GM23338 (cell line): ENCODE measurements at regions not wholly inside any gene's neighbourhood (a gene's known extent, or its start where the extent isn't known, plus 50 kb on each side); places are given as distances from the start of the nearest gene placed in this dataset.

Experiments used
- ATAC-seq: fragments of 200-7000 bp; cut with Tn5 transposase; 3 replicates; pipeline ENCODE4 v1.9.1; 2020
- DNase-seq: peaks from one replicate; pipeline ENCODE4 v3.0.0-alpha.2; 2015; ENCODE audit warnings: low spot score
- H2AFZ ChIP-seq: fragments of 200-600 bp; sonication (generic); 2 replicates; pipeline ENCODE4 v1.8.0; 2016; ENCODE audit warnings: antibody characterized with exemption, mild to moderate bottlenecking, moderate library complexity
- H3F3A ChIP-seq: fragments of 200-600 bp; sonication (generic); replicated peaks from 2 replicates; pipeline ENCODE4 v1.8.0; 2017; ENCODE audit warnings: antibody characterized with exemption, mixed run types, low read depth
- H3K27ac ChIP-seq: fragments of 200-600 bp; sonication (generic); 2 replicates; pipeline ENCODE4 v1.6.1; 2016; ENCODE audit warnings: low read depth
- H3K27me3 ChIP-seq: fragments of 200-600 bp; sonication (generic); 2 replicates; pipeline ENCODE4 v1.8.0; 2016; ENCODE audit warnings: mild to moderate bottlenecking, mixed run types, moderate library complexity; ENCODE audit not compliant: insufficient read depth
- H3K36me3 ChIP-seq: fragments of 200-600 bp; sonication (generic); 2 replicates; pipeline ENCODE4 v1.8.0; 2016; ENCODE audit warnings: mild to moderate bottlenecking; ENCODE audit not compliant: insufficient read depth
- H3K4me1 ChIP-seq: fragments of 200-600 bp; sonication (generic); 2 replicates; pipeline ENCODE4 v1.8.0; 2016; ENCODE audit warnings: mild to moderate bottlenecking, moderate library complexity; ENCODE audit not compliant: insufficient read depth
- H3K4me2 ChIP-seq: fragments of 200-600 bp; sonication (generic); 2 replicates; pipeline ENCODE4 v1.7.1; 2017; ENCODE audit warnings: mixed run types
- H3K4me3 ChIP-seq: fragments of 200-600 bp; sonication (generic); 2 replicates; pipeline ENCODE4 v1.6.1; 2016; ENCODE audit warnings: mixed run types
- H3K79me2 ChIP-seq: fragments of 200-600 bp; sonication (generic); replicated peaks from 2 replicates; pipeline ENCODE4 v1.8.0; 2017; ENCODE audit warnings: mild to moderate bottlenecking; ENCODE audit not compliant: insufficient read depth
- H3K9me2 ChIP-seq: fragments of 200-600 bp; sonication (generic); 2 replicates; pipeline ENCODE4 v1.8.0; 2017; ENCODE audit not compliant: insufficient read depth
- H4K20me1 ChIP-seq: fragments of 200-600 bp; sonication (generic); replicated peaks from 2 replicates; pipeline ENCODE4 v1.8.0; 2017; ENCODE audit warnings: mild to moderate bottlenecking; ENCODE audit not compliant: insufficient read depth
- H3K27ac Mint-ChIP-seq: 2 replicates; pipeline ENCODE4 v1.8.0; 2020; ENCODE audit warnings: inconsistent platforms, mild to moderate bottlenecking, moderate library complexity, mixed read lengths
- H3K27me3 Mint-ChIP-seq: 3 replicates; pipeline ENCODE4 v1.8.0; 2022; ENCODE audit warnings: low read depth, mild to moderate bottlenecking, moderate library complexity, mixed read lengths, inconsistent platforms; ENCODE audit not compliant: insufficient read depth, poor library complexity
- H3K36me3 Mint-ChIP-seq: 3 replicates; pipeline ENCODE4 v1.8.0; 2021; ENCODE audit warnings: low read depth, mild to moderate bottlenecking, inconsistent platforms, moderate library complexity, mixed read lengths
- H3K4me1 Mint-ChIP-seq: 3 replicates; pipeline ENCODE4 v1.8.0; 2020; ENCODE audit warnings: mild to moderate bottlenecking, inconsistent platforms, mixed read lengths
- H3K4me3 Mint-ChIP-seq: 3 replicates; pipeline ENCODE4 v1.8.0; 2021; ENCODE audit warnings: moderate library complexity, mild to moderate bottlenecking, inconsistent platforms, mixed read lengths
- H3K9me3 Mint-ChIP-seq: 3 replicates; pipeline ENCODE4 v1.8.0; 2020; ENCODE audit warnings: moderate library complexity, mild to moderate bottlenecking, inconsistent platforms, mixed read lengths
- CREB1 ChIP-seq: fragments of 250-450 bp; sonication (Bioruptor Pico); IDR thresholded peaks from 2 replicates; pipeline ENCODE4 v1.5.0; 2020; ENCODE audit warnings: low read depth, mild to moderate bottlenecking, moderate library complexity
- ETS1 ChIP-seq: IDR thresholded peaks from 2 replicates; pipeline ENCODE4 v1.6.1; 2016; ENCODE audit warnings: antibody characterized with exemption
- EZH2 ChIP-seq: fragments of 200-600 bp; sonication (generic); IDR thresholded peaks from one replicate; pipeline ENCODE4 v1.8.0; 2017; ENCODE audit warnings: antibody characterized with exemption, mild to moderate bottlenecking, low read depth; ENCODE audit not compliant: unreplicated experiment
- EZH2phosphoT487 ChIP-seq: fragments of 200-600 bp; sonication (generic); IDR thresholded peaks from one replicate; pipeline ENCODE4 v1.8.1; 2018; ENCODE audit warnings: antibody characterized with exemption; ENCODE audit not compliant: unreplicated experiment
- NANOG ChIP-seq: IDR thresholded peaks from 2 replicates; pipeline ENCODE4 v1.6.1; 2016; ENCODE audit warnings: antibody characterized with exemption, borderline replicate concordance
- POLR2AphosphoS5 ChIP-seq: IDR thresholded peaks from 2 replicates; pipeline ENCODE4 v1.6.1; 2016; ENCODE audit warnings: antibody characterized with exemption, low read depth
- REST ChIP-seq: IDR thresholded peaks from one replicate; pipeline ENCODE4 v1.6.1; 2018; ENCODE audit warnings: antibody characterized with exemption; ENCODE audit not compliant: unreplicated experiment
- ZNF114 ChIP-seq: fragments of 250-450 bp; sonication (Bioruptor Pico); IDR thresholded peaks from 2 replicates; pipeline ENCODE4 v1.5.0; 2020; ENCODE audit warnings: mild to moderate bottlenecking, moderate library complexity

GRCh38 chr1:221170171-221170570, 290.9 kb downstream of the HLX start:
- Histone ChIP-seq H3K27ac (peak overlapping the region; percentile 18; the same call in 1 of the 2 replicates), H3K9me2 (peaks cover 4% of the 10 kb centered on the region; the same call in 1 of the 2 replicates), H3K79me2 (no peaks in the 10 kb centered on the region), H3K27me3 (no peaks in the 10 kb centered on the region), H4K20me1 (no peaks in the 10 kb centered on the region), H3K4me2 (peak overlapping the region; percentile 9; the same call in 1 of the 2 replicates), H2AFZ (no peak overlapping the region), H3K4me1 (peaks cover 8% of the 10 kb centered on the region), H3K4me3 (no peak overlapping the region), H3K36me3 (no peaks in the 10 kb centered on the region), H3F3A (no peaks in the 10 kb centered on the region)
- Mint-ChIP-seq H3K4me1 (peaks cover 22% of the 10 kb centered on the region), H3K27me3 (peaks cover 2% of the 10 kb centered on the region), H3K9me3 (peaks cover 16% of the 10 kb centered on the region), H3K36me3 (peaks cover 15% of the 10 kb centered on the region), H3K4me3 (no peak overlapping the region), H3K27ac (no peak overlapping the region)
- TF ChIP-seq ZNF114 (CRISPR knock-in tag) = no peak
- TF ChIP-seq POLR2AphosphoS5 = no peak
- no peak for TF ChIP-seq CREB1 (CRISPR knock-in tag)
- TF ChIP-seq NANOG = no peak
- no peak for TF ChIP-seq ETS1
- no peak for TF ChIP-seq EZH2
- TF ChIP-seq EZH2phosphoT487 = no peak
- ATAC-seq = no peak
- no peak for DNase-seq

- H3K79me2 ChIP-seq = no peaks in the 10 kb centered on the region
- TF ChIP-seq REST = no peak
- TF ChIP-seq NANOG = no peak
- no peak for TF ChIP-seq CREB1 (CRISPR knock-in tag)
- TF ChIP-seq ETS1 = no peak
- no peak for TF ChIP-seq EZH2phosphoT487
- no peak for TF ChIP-seq POLR2AphosphoS5
- H3K9me2 ChIP-seq = no peaks in the 10 kb centered on the region
- DNase-seq = no peak
- H3K4me2 ChIP-seq = no peak overlapping the region
- no peak overlapping the region for H2AFZ ChIP-seq
- peaks cover 8% of the 10 kb centered on the region for H3K4me1 ChIP-seq
- no peak overlapping the region for H3K27ac ChIP-seq
- H3K27me3 ChIP-seq = no peaks in the 10 kb centered on the region
- Mint-ChIP-seq H3K4me1 (peaks cover 22% of the 10 kb centered on the region), H3K4me3 (no peak overlapping the region), H3K27ac (no peak overlapping the region), H3K27me3 (peaks cover 2% of the 10 kb centered on the region), H3K36me3 (peaks cover 15% of the 10 kb centered on the region), H3K9me3 (peaks cover 16% of the 10 kb centered on the region)
- no peak overlapping the region for H3K4me3 ChIP-seq
- no peaks in the 10 kb centered on the region for H3K36me3 ChIP-seq
- ATAC-seq = no peak
- H3F3A ChIP-seq = no peaks in the 10 kb centered on the region
- H4K20me1 ChIP-seq = no peaks in the 10 kb centered on the region
Measured at GRCh38 chr1:221171768-221172167, 292.5 kb downstream of the HLX start.
